Psoas muscle (tissue), 7 donors: ENCODE measurements at regions not wholly inside any gene's neighbourhood (a gene's known extent, or its start where the extent isn't known, plus 50 kb on each side); places are given as distances from the start of the nearest gene placed in this dataset.

Experiments used
- ATAC-seq, 4 donors: fragments of 200-7000 bp; cut with Tn5 transposase; one replicate each; pipeline ENCODE4 v1.9.1; 2020; ENCODE audit warnings: moderate library complexity in 3 of 4, mild to moderate bottlenecking in 2 of 4
- DNase-seq, 2 donors: peaks; one replicate each; pipeline ENCODE4 v3.0.0-alpha.2; 2020
- H3K27ac ChIP-seq: fragments of 200-600 bp; one replicate; pipeline ENCODE4 v1.8.0; 2022
- H3K27me3 ChIP-seq, 3 donors: fragments of 200-600 bp in 1 of 3; one replicate each; pipeline versions ENCODE4 v1.6.1 to v1.8.0; 2013 to 2022; ENCODE audit warnings: low read length in 2 of 3, mild to moderate bottlenecking in 2 of 3, moderate library complexity in 1 of 3; ENCODE audit not compliant: insufficient read depth in 3 of 3
- H3K36me3 ChIP-seq, 2 donors: fragments of 200-600 bp in 1 of 2; one replicate each; pipeline versions ENCODE4 v1.6.1 to v1.8.0; 2013 to 2022; ENCODE audit warnings: low read depth in 1 of 2, mild to moderate bottlenecking in 1 of 2, moderate library complexity in 1 of 2; ENCODE audit not compliant: insufficient read depth in 1 of 2
- H3K4me1 ChIP-seq: fragments of 200-600 bp; one replicate; pipeline ENCODE4 v1.8.0; 2022
- H3K4me3 ChIP-seq: fragments of 200-600 bp; one replicate; pipeline ENCODE4 v1.8.0; 2022; ENCODE audit warnings: mild to moderate bottlenecking
- H3K9me3 ChIP-seq: fragments of 200-600 bp; one replicate; pipeline ENCODE4 v1.8.0; 2022
- CTCF ChIP-seq: fragments of 200-600 bp; IDR thresholded peaks from one replicate; pipeline ENCODE4 v1.8.0; 2022; ENCODE audit warnings: antibody characterized with exemption
- WGBS, 3 donors: extraction: QIAGEN DNeasy Blood & Tissue Kit; methylation state at CpG; one replicate each; pipeline versions ENCODE4 v1.1.6 to v1.1.7; 2013; 5-methylcytosine and 5-hydroxymethylcytosine counted together
- intact Hi-C, 2 donors: fragments of 100-400 bp; cut with DNase I; formaldehyde crosslinking; loops; one replicate each; pipeline versions ENCODE4 v1.11.0 to v1.14.2; 2022
- donor health status: healthy with polysubstance abuse.
- donor health status: DM: no; HTN: no; CAD: no; lungs with moderate emphysema.
- donor health status: Bipolar disorder and iron deficiency.
- donor health status: healthy.
- donor health status: DM: yes; HTN: yes; CAD: no.
- donor health status: DM: no; HTN: no; CAD: no.
- donor health status: DM: yes; HTN: yes; CAD: no.

DNA sequence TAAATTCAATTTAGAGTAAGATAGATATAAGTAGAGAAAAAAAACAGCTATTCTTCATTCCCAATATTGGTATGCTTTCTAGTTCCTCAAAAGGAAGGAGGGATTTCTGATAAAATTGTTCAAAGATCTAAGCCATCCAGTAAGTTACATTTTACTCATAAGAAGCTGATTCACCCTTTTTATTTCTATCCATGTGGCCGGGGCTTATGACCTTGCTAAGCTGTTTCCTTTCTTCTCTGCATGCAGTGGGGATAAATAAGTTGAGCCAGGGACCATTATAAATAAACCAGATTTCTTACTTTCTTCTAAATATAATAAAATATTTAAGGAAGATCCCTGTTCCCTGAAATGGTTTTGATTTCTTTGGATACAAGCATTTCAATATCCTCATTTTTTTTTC lies 502.3 kb downstream of the PDHA2 start:
- no peak overlapping the region for H3K27ac ChIP-seq
- no peak overlapping the region for H3K4me3 ChIP-seq
- H3K27me3 ChIP-seq, result no peaks in the 10 kb centered on the region
- no peak for DNase-seq
- no peaks in the 10 kb centered on the region for H3K4me1 ChIP-seq
- no peaks in the 10 kb centered on the region for H3K36me3 ChIP-seq
- no peak for ATAC-seq
- WGBS, 3 donors, result 47 to 59% (median 52%) methylated on average over 1 of the region's 1 CpG
- no peak for TF ChIP-seq CTCF
- intact Hi-C loops, result no loop called here
- H3K9me3 ChIP-seq, result no peaks in the 10 kb centered on the region

- Histone ChIP-seq H3K9me3 (no peaks in the 10 kb centered on the region), H3K4me3 (no peak overlapping the region), H3K27ac (no peak overlapping the region), H3K27me3 (no peaks in the 10 kb centered on the region), H3K4me1 (no peaks in the 10 kb centered on the region), H3K36me3 (no peaks in the 10 kb centered on the region)
- intact Hi-C loops, result no loop called here
- DNase-seq (no peak), ATAC-seq (no peak)
- TF ChIP-seq CTCF, result no peak
- WGBS, 3 donors, result 43 to 50% (median 47%) methylated on average over 2 of the region's 2 CpGs
These were observed 503.0 kb downstream of the PDHA2 start for GRCh38 chr4:96342790-96343455.

GRCh38 chr4:96343836-96344235 lies 503.9 kb downstream of the PDHA2 start:
- no peak for TF ChIP-seq CTCF
- Histone ChIP-seq H3K4me1 (no peaks in the 10 kb centered on the region), H3K4me3 (no peak overlapping the region), H3K9me3 (no peaks in the 10 kb centered on the region), H3K36me3 (no peaks in the 10 kb centered on the region), H3K27ac (no peak overlapping the region), H3K27me3 (no peaks in the 10 kb centered on the region)
- ATAC-seq (no peak), DNase-seq (no peak)
- intact Hi-C loops, result no loop called here

GRCh38 chr4:96347582-96347981 lies 507.7 kb downstream of the PDHA2 start:
- WGBS, 3 donors, result 67 to 79% (median 78%) methylated on average over 2 of the region's 2 CpGs
- intact Hi-C loops, result no loop called here
- no peak for ATAC-seq
- Histone ChIP-seq H3K4me3 (no peak overlapping the region), H3K27ac (no peak overlapping the region), H3K27me3 (no peaks in the 10 kb centered on the region), H3K9me3 (no peaks in the 10 kb centered on the region), H3K4me1 (no peaks in the 10 kb centered on the region), H3K36me3 (no peaks in the 10 kb centered on the region)
- no peak for DNase-seq
- TF ChIP-seq CTCF, result no peak

DNA sequence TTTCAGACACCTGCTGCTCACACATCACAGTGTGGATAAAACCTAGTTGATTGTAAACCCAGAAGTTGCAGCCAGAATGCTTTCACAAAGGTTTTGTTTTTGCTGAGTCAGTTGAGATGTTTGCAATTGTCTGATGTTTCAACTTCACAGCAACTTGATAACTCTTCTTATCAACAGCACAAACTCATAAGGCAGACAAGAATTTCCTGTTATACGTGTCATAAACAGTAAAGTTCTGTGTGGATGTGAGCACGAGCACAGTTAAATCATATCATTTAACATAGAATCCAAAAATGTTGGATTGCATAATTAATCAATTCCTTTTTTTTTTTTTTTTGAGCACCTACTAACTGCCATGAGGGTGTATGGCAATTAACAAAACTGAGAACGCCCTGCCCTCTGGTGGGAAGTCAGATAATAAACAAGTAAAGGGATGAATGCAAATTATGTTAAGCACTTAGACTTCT lies 512.2 kb downstream of the PDHA2 start:
- intact Hi-C loops, result no loop called here
- no peaks in the 10 kb centered on the region for H3K27me3 ChIP-seq
- H3K4me3 ChIP-seq, result no peak overlapping the region
- WGBS, 3 donors, result 58 to 66% (median 63%) methylated on average over 3 of the region's 3 CpGs
- DNase-seq, result no peak
- no peak for ATAC-seq
- TF ChIP-seq CTCF, result peak; percentile 5
- H3K27ac ChIP-seq, result no peak overlapping the region
- H3K36me3 ChIP-seq, result no peaks in the 10 kb centered on the region
- H3K9me3 ChIP-seq, result no peaks in the 10 kb centered on the region
- H3K4me1 ChIP-seq, result no peaks in the 10 kb centered on the region
